ENCODE measurements at regions not wholly inside any gene's neighbourhood (a gene's known extent, or its start where the extent isn't known, plus 50 kb on each side); places are given as distances from the start of the nearest gene placed in this dataset.
A peak's percentile ranks its signal among the peaks of the same experiment; 100 is the strongest.

GRCh38 chr2:239853706-239854327, 171.3 kb downstream of the NDUFA10 start:
- Histone ChIP-seq H3K27me3 (no peaks in the 10 kb centered on the region), H3K4me3 (no peak overlapping the region), H3K27ac (no peak overlapping the region), H3K4me1 (no peaks in the 10 kb centered on the region), H3K9me3 (no peaks in the 10 kb centered on the region), H3K36me3 (ENCODE audit: low read depth, missing control alignments) (no peaks in the 10 kb centered on the region)
- no peak for DNase-seq
- no peak for TF ChIP-seq POLR2A (IDR thresholded peaks at IDR 0.05)
- no peak for TF ChIP-seq CTCF (IDR thresholded peaks at IDR 0.05)
- 81 to 93% methylated on average over 7 to 8 of the region's 8 CpGs for whole genome bisulfite sequencing, 2 donors
- intact Hi-C loops (cut with DNase I; ENCODE audit: low total_unique reads): no loop called here

GRCh38 chr2:239853121-239853520, 172.0 kb downstream of the NDUFA10 start:
- 93 to 97% methylated on average over 8 of the region's 8 CpGs for WGBS, 2 donors
- H3K27ac ChIP-seq: no peak overlapping the region
- no peak overlapping the region for H3K4me3 ChIP-seq
- H3K9me3 ChIP-seq: no peaks in the 10 kb centered on the region
- TF ChIP-seq POLR2A (IDR thresholded peaks at IDR 0.05): no peak
- no peak for TF ChIP-seq CTCF (IDR thresholded peaks at IDR 0.05)
- no peaks in the 10 kb centered on the region for H3K4me1 ChIP-seq
- no peaks in the 10 kb centered on the region for H3K36me3 ChIP-seq (ENCODE audit: low read depth, missing control alignments)
- intact Hi-C loops (cut with DNase I; ENCODE audit: low total_unique reads): no loop called here
- no peaks in the 10 kb centered on the region for H3K27me3 ChIP-seq
- DNase-seq: peak; percentile 1

- no peaks in the 10 kb centered on the region for H3K27me3 ChIP-seq
- H3K4me3 ChIP-seq: no peak overlapping the region
- intact Hi-C loops (cut with DNase I; ENCODE audit: low total_unique reads): no loop called here
- WGBS, 2 donors: 72 to 96% methylated on average over 7 of the region's 7 CpGs
- H3K4me1 ChIP-seq: no peaks in the 10 kb centered on the region
- H3K36me3 ChIP-seq (ENCODE audit: low read depth, missing control alignments): no peaks in the 10 kb centered on the region
- H3K9me3 ChIP-seq: no peaks in the 10 kb centered on the region
- TF ChIP-seq CTCF (IDR thresholded peaks at IDR 0.05) (no peak), POLR2A (IDR thresholded peaks at IDR 0.05) (no peak)
- DNase-seq: peak; percentile 1
- no peak overlapping the region for H3K27ac ChIP-seq
These were observed 172.9 kb downstream of the NDUFA10 start for GRCh38 chr2:239852272-239852671.

GRCh38 chr2:239846789-239847676, 178.1 kb downstream of the NDUFA10 start:
- no peak for TF ChIP-seq POLR2A (IDR thresholded peaks at IDR 0.05)
- TF ChIP-seq CTCF (IDR thresholded peaks at IDR 0.05): no peak
- no peak overlapping the region for H3K27ac ChIP-seq
- no peaks in the 10 kb centered on the region for H3K4me1 ChIP-seq
- WGBS, 2 donors: 85% methylated on average over 8 to 9 of the region's 9 CpGs
- DNase-seq: peak; percentile 2
- H3K4me3 ChIP-seq: no peak overlapping the region
- H3K9me3 ChIP-seq: no peaks in the 10 kb centered on the region
- H3K27me3 ChIP-seq: no peaks in the 10 kb centered on the region
- intact Hi-C loops (cut with DNase I; ENCODE audit: low total_unique reads): no loop called here
- H3K36me3 ChIP-seq (ENCODE audit: low read depth, missing control alignments): no peaks in the 10 kb centered on the region

Measured in testis (tissue), 2 donors.